Mucosa of rectum (tissue), 2 donors: ENCODE measurements at regions not wholly inside any gene's neighbourhood (a gene's known extent, or its start where the extent isn't known, plus 50 kb on each side); places are given as distances from the start of the nearest gene placed in this dataset.

Source experiments
- H3K27ac ChIP-seq, 2 donors: one replicate each; pipeline ENCODE4 v1.7.0; 2013; ENCODE audit warnings: inconsistent platforms in 2 of 2, low read depth in 2 of 2, low read length in 2 of 2
- H3K27me3 ChIP-seq, 2 donors: one replicate each; pipeline ENCODE4 v1.7.0; 2013; ENCODE audit warnings: low read length in 2 of 2; ENCODE audit not compliant: control insufficient read depth in 2 of 2, insufficient read depth in 2 of 2
- H3K36me3 ChIP-seq, 2 donors: one replicate each; pipeline ENCODE4 v1.7.0; 2013; ENCODE audit warnings: low read length in 2 of 2; ENCODE audit not compliant: control insufficient read depth in 2 of 2, insufficient read depth in 2 of 2
- H3K4me1 ChIP-seq, 2 donors: one replicate each; pipeline ENCODE4 v1.7.0; 2013; ENCODE audit warnings: low read length in 2 of 2, mild to moderate bottlenecking in 1 of 2; ENCODE audit not compliant: control insufficient read depth in 2 of 2, insufficient read depth in 2 of 2
- H3K4me3 ChIP-seq, 2 donors: one replicate each; pipeline ENCODE4 v1.7.0; 2013; ENCODE audit warnings: low read length in 2 of 2
- H3K9ac ChIP-seq, 2 donors: one replicate each; pipeline ENCODE4 v1.7.0; 2013; ENCODE audit warnings: low read length in 2 of 2, low read depth in 1 of 2, mild to moderate bottlenecking in 1 of 2
- H3K9me3 ChIP-seq, 2 donors: one replicate each; pipeline ENCODE4 v1.7.0; 2013; ENCODE audit warnings: low read length in 2 of 2; ENCODE audit not compliant: control insufficient read depth in 2 of 2
- donor health status: healthy.
- donor health status: Normal muscosa, but diverticular disease.

DNA sequence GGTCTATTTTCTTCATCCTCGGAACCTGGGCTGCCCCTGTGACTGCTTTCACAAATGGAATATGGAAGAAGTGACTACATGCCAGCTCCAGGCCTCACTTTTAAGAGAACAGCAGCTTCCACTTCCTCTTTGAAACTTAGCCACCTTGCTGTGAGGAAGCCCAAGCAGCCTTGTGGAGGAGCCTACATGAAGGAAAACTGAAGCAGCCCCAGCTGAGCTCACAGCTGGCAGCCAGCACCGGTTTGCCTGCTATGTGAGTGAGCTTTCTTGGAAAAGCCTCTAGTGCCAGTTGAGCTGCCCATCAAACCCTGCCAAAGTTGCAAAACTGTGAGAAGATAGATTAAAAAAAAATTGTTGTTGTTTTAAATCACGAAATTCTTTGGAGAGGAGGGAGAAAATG, 498.0 kb upstream of the PROK2 start:
- Histone ChIP-seq H3K36me3 (no peaks in the 10 kb centered on the region), H3K4me3 (no peak overlapping the region), H3K27ac (no peak overlapping the region), H3K9me3 (no peaks in the 10 kb centered on the region), H3K9ac (no peak overlapping the region), H3K27me3 (peaks cover 0 to 3% of the 10 kb centered on the region in 2 donors), H3K4me1 (no peaks in the 10 kb centered on the region)

DNA sequence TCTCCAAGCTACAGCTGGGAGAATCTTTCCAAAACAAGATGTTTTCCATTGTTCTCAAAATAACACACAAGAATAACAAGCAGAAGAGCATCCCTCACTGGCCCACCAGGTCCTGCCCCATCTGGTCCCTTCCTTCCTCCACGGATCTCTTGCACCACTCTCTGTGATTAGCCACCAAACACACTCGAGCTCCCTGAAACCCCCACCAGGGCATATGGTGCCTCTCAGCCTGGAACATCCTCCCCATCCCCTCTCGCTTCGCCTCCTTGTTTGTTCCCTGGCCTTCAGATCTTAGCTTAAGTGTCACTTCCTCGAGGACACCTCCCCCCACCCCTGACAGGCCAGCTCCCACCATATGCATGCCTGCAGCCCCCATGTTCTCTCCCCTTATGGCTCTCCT, 496.6 kb upstream of the PROK2 start:
- H3K27me3 ChIP-seq, result peaks cover 0 to 3% of the 10 kb centered on the region in 2 donors
- no peaks in the 10 kb centered on the region for H3K9me3 ChIP-seq
- H3K4me3 ChIP-seq, result no peak overlapping the region
- H3K9ac ChIP-seq, result no peak overlapping the region
- H3K27ac ChIP-seq, result no peak overlapping the region
- H3K36me3 ChIP-seq, result no peaks in the 10 kb centered on the region
- no peaks in the 10 kb centered on the region for H3K4me1 ChIP-seq

DNA sequence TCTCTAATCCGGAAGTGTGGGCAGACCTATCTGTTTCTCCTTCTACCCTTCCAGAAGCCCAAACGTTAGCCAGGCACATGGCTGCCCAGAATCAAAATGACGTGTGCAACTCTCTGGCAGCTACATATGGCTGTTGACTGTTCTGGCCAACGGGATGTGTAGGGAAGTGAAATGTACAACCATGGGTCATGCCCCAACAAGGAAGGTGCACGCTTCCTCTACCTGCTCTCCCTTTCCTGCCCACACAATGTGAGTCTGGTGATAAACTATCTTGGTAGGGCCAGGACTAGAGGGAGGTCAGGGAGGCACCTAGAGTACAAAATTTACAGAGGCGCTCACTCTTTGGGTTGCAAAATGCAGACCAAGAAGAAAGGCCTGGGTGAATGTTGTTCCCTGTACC, 495.9 kb upstream of the PROK2 start:
- H3K4me1 ChIP-seq, result no peaks in the 10 kb centered on the region
- no peak overlapping the region for H3K9ac ChIP-seq
- no peak overlapping the region for H3K4me3 ChIP-seq
- no peaks in the 10 kb centered on the region for H3K9me3 ChIP-seq
- H3K36me3 ChIP-seq, result no peaks in the 10 kb centered on the region
- H3K27ac ChIP-seq, result no peak overlapping the region
- H3K27me3 ChIP-seq, result peaks cover 0 to 3% of the 10 kb centered on the region in 2 donors

DNA sequence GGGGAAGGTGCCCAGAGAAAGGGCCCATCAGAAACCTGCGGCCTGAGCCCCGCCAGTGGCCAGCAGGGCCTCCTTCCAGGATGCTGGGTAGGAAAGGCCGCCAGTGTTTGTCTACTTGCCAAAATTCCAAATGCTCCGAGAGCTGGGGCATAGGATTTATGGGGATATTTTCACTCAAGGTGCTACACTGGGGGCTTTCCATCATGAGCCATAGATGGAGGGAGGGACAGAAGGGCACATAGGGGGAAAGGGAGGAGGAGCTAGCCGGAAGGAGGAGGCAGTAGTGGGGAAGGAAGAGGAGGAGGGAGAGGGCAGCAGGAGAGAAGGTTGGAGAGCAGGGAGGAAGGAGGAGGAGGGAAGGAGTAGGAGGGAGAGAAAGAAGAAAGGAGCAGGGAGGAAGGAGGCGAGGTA, 494.7 kb upstream of the PROK2 start:
- Histone ChIP-seq H3K9ac (no peak overlapping the region), H3K36me3 (no peaks in the 10 kb centered on the region), H3K27ac (peak overlapping the region in 1 of 2 donors; percentile 25), H3K4me1 (peaks cover 0 to 5% of the 10 kb centered on the region in 2 donors), H3K9me3 (no peaks in the 10 kb centered on the region), H3K4me3 (no peak overlapping the region), H3K27me3 (peaks cover 0 to 3% of the 10 kb centered on the region in 2 donors)

DNA sequence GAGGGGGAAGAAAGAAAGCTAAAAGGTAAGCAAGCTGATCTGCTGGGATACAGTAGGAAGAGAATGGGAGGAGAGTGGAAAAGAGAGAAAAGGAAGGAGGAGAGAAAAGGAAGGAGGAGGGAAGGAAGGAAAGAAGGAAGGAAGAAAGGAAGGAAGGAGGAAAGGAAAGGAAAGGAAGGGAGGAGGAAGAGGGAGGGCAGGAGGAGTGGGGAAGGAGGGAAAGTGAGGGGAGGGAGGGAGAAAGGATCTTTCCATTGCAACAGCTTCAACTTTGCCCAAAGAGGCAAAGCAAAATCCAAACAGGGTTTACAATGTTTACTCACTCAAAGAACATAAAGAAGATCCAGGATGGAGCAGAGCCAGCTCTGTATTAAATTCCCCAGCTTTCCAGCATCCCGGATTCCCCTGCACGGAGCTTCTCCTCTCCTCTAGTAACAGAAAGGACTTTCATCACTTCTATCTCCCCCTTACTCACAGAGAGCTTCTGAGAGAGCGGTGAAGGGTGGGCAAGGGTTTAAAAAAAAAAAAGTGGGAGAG, 494.2 kb upstream of the PROK2 start:
- H3K36me3 ChIP-seq, result no peaks in the 10 kb centered on the region
- no peak overlapping the region for H3K9ac ChIP-seq
- H3K27ac ChIP-seq, result peak overlapping the region in 1 of 2 donors; percentile 19
- H3K9me3 ChIP-seq, result no peaks in the 10 kb centered on the region
- H3K27me3 ChIP-seq, result peaks cover 0 to 3% of the 10 kb centered on the region in 2 donors
- H3K4me1 ChIP-seq, result peaks cover 4 to 10% of the 10 kb centered on the region in 2 donors
- H3K4me3 ChIP-seq, result no peak overlapping the region

DNA sequence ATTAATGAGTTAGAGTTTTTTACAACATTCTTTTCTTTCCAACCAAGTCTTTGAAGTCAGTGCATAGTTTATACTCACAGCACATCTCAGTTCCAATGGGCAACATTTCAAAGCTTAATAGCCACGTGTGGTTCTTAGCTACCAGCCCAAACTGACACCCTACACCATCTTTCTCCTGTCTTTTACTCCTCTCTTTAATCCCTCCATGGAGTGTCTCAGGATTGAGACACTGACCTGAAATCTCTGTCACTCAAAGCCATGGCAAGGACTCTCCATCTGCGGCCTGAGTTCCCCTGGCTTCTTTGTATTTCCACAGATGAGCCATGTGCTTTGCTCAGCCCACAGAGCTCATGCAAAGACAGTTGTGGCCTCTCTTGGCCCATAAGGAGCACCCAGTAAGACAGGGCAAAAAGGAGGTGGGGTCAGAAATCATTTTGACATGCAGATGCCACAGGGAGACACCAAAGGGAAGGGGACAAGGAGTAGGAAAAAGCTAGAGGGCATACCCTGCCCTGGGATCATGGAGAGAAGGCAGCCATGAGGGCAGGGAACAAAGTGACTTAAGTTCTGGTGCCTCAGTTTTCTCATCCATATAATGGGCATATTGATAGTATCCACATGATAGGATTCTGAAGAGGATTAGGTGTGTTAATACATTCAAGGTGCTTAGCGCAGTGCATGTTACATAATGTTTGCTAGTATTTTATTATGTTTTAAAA, 493.6 kb upstream of the PROK2 start:
- H3K4me1 ChIP-seq, result peaks cover 6 to 15% of the 10 kb centered on the region in 2 donors
- H3K4me3 ChIP-seq, result no peak overlapping the region
- H3K27me3 ChIP-seq, result peaks cover 0 to 3% of the 10 kb centered on the region in 2 donors
- no peak overlapping the region for H3K9ac ChIP-seq
- no peak overlapping the region for H3K27ac ChIP-seq
- H3K9me3 ChIP-seq, result no peaks in the 10 kb centered on the region
- H3K36me3 ChIP-seq, result no peaks in the 10 kb centered on the region

DNA sequence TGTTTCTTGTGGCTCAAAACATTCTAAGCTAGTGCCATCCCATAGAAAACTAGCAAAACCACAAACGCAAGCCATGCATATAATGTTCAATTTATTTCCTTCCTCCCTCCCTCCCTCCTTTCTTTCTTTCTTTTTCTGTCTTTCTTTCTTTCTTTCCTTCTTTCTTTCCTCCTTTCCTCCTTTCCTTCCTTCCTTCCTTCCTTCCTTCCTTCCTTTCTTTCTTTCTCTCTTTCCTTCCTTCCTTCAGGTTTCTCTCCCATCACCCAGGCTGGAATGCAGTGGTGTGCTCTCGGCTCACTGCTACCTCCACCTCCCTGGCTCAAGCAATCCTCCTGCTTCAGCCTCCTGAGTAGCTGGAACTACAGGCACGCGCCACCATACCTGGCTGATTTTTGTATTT, 492.8 kb upstream of the PROK2 start:
- peaks cover 6 to 15% of the 10 kb centered on the region in 2 donors for H3K4me1 ChIP-seq
- H3K9me3 ChIP-seq, result no peaks in the 10 kb centered on the region
- H3K27ac ChIP-seq, result no peak overlapping the region
- H3K36me3 ChIP-seq, result no peaks in the 10 kb centered on the region
- H3K4me3 ChIP-seq, result no peak overlapping the region
- H3K9ac ChIP-seq, result no peak overlapping the region
- H3K27me3 ChIP-seq, result peaks cover 0 to 3% of the 10 kb centered on the region in 2 donors

DNA sequence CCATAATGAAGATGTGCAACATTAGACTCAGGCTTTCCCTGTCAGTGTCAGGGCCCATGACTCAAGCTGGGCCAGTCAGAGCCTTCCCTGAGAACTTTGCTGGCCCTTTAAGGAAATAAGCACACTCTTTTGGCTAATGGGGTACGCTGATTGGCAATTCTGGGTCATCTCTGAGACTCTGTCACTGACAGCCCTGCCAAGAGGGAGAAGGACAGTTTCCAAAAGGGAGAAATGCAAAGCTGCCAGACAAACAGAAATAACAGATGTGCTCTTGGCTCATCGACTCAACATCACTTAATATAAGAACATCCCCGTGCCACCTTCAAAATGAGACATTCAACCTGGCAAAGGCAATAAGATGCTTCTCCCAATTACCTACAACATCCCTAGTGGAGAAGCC, 491.9 kb upstream of the PROK2 start:
- Histone ChIP-seq H3K27me3 (peaks cover 0 to 3% of the 10 kb centered on the region in 2 donors), H3K9me3 (no peaks in the 10 kb centered on the region), H3K4me3 (no peak overlapping the region), H3K4me1 (peaks cover 6 to 15% of the 10 kb centered on the region in 2 donors), H3K36me3 (no peaks in the 10 kb centered on the region), H3K9ac (no peak overlapping the region), H3K27ac (no peak overlapping the region)

DNA sequence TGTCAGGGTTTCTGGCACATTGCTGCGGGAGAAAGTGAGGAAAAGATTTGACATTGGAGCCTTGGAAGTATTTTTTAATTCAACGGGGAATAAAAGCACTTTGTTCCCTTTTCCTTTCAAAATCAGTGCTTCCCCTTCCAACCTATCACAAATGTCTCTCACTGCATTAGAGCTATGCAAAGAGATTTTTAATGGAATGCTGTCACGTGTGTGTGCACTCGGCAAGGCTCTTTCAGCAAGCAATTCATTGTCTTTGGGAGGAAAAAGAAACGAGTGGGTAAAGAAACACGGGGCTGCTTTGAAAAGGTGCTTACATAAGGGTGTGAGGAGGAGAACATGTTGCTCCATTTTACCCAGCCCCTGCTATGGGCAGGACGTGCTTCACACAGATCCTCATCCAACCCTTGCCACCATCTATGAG, 490.4 kb upstream of the PROK2 start:
- H3K27me3 ChIP-seq, result no peaks in the 10 kb centered on the region
- H3K4me1 ChIP-seq, result peaks cover 9 to 18% of the 10 kb centered on the region in 2 donors
- no peaks in the 10 kb centered on the region for H3K9me3 ChIP-seq
- no peak overlapping the region for H3K9ac ChIP-seq
- H3K36me3 ChIP-seq, result no peaks in the 10 kb centered on the region
- H3K4me3 ChIP-seq, result no peak overlapping the region
- H3K27ac ChIP-seq, result peak overlapping the region in 1 of 2 donors; percentile 25

DNA sequence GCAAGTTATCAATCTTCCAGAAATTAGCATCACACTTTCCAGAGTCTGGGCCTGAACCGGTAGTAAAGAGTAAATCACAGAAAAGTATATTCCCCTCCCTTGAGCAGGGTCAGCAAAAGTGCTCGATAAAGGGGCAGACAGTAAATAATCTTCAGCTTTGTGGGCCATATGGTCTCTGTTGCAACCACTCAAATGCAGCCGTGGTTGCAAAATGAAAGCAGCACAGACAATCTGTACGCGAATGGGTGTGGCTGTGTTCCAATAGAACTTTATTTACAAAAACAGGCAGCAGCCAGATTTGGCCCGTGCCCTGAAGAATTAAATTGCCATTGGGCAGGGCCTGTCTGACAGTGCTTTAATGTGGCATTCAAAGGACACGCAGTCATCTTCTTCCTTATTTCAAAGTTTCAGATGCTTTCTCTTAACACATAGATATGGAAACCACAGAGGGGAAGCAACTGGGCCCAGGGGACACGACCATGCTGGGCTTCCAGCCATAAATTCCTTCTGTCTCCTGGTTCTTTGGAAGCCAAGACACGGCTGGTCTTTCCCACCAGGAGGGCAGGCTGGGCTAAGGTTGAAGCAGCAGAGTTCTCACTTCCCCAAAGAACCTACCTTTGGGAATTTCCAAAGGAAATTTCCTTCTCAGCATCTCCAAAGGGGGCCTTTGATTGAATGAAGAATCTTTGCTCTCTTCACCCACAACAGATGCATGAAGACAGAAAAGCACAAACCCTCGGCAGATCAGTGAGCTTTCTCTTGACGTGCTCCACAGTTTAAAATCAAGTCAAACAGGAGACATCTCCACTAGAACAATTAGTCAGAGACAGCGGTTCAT, 489.8 kb upstream of the PROK2 start:
- H3K4me3 ChIP-seq, result peak overlapping the region in 1 of 2 donors; percentile 34
- no peaks in the 10 kb centered on the region for H3K36me3 ChIP-seq
- H3K27me3 ChIP-seq, result no peaks in the 10 kb centered on the region
- H3K9me3 ChIP-seq, result no peaks in the 10 kb centered on the region
- peak overlapping the region in 1 of 2 donors; percentile 25 for H3K27ac ChIP-seq
- peaks cover 13 to 20% of the 10 kb centered on the region in 2 donors for H3K4me1 ChIP-seq
- H3K9ac ChIP-seq, result no peak overlapping the region
